GM12874 (cell line): ENCODE measurements at regions not wholly inside any gene's neighbourhood (a gene's known extent, or its start where the extent isn't known, plus 50 kb on each side); places are given as distances from the start of the nearest gene placed in this dataset.

Experiments
- CTCF ChIP-seq: IDR thresholded peaks from 2 replicates; pipeline ENCODE4 v1.5.1; 2011; ENCODE audit warnings: low read depth, mild to moderate bottlenecking, control low read depth, low read length, moderate library complexity; ENCODE audit not compliant: insufficient read depth

DNA sequence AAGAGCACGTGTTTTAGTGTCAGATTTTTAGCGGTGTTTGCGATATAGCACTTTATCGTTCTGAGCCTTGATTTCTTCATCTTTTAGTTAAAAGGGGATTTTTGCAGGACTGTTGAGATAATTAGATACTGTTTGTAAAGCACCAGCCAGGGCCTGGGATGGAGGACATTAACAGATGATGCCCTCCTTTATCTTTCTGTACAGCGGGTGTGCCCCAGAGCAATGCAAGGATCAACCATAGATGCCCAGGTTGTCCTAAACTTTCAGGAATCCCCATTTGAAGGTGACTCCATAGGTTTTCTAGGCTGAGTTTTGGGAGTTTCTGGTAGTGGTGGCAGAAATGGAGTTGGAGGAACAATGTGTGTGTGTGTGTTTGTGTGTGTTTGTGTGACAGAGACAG, 97.0 kb upstream of the SPRED2 start:
- TF ChIP-seq CTCF, result no peak

DNA sequence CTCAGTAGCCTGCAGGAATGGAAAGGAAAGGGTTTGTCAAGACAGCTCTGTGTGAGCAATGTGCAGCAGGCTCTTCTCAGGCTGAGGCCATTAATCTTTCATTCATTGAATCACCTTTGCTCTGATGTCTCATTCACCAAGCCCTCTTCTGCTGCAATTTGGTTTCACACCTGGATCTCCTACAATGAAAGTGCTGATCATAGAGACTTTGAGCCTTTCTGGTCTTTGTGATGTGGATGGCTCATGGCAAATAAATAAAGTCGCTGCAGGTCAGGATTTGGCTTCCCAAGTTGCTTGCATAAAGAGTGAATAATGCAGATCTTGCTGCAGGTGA, 95.8 kb upstream of the SPRED2 start:
- no peak for TF ChIP-seq CTCF

GRCh38 chr2:65527451-65528240, 95.2 kb upstream of the SPRED2 start:
- TF ChIP-seq CTCF, result no peak

DNA sequence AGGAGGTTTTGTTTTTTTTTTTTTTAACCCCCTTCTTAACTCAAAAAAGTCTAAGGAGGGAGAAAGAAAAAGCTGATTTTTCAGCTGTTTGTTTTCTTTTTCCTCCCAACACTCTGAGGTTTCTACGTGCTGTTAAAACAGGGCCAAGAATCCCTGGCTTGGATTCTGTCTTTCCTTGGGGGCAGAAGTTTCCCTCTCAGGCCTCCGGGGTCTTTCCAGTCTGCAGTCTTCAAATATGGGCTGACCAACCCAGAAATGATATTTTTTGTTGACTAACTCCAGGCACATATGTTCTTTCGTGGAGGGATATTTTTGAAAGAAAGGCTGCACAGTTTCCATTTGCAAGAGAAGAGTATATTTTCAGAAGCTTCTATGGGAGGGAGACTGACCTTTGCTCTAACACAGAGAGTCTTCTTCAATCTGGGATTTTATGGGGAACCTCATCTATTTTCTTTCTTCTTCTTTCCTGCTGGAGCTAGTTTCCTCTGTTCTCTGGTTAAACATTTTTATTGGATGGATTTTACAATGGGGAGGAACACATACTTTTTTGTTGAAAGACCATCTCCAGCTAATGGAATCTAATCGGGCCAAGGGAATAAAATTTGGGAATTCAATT, 93.3 kb upstream of the SPRED2 start:
- TF ChIP-seq CTCF, result no peak

DNA sequence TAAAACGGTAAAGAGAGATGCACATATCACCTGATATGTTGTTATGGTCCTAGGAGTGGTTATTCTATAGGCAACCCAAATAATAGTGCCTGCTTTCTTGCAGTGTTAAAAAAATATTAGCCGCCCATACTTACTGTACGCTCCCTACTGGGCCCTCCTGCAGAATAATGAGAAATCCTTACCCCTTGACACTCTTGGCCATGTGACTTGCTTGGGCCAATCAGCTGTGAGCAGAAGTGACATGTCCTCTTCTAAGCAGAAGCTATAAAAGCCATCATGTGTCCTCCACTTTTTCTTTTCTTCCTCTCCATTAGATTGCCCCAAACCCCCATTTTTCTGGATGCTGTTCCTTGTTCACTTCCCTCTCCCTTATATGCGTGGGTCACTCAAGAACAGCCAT, 90.5 kb upstream of the SPRED2 start:
- TF ChIP-seq CTCF, result no peak

DNA sequence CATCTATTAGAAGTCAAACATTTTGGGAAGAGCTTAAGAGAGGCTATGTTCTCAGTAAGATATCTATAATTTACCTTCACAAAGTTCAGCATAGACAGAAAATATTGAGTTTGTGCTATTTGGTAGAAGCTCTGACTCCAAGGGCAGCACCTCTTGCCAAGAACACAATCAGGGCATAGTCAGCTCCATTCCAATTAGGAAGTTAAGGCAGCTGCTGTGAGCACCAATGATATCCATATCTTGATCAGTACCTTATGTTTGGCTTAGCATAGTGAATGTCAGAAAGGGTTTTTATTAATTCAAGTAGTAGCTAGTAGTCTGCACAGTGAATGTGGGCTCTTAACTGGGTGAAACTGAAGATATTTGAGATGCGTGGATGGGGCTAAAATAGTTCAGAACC, 86.4 kb upstream of the SPRED2 start:
- no peak for TF ChIP-seq CTCF

DNA sequence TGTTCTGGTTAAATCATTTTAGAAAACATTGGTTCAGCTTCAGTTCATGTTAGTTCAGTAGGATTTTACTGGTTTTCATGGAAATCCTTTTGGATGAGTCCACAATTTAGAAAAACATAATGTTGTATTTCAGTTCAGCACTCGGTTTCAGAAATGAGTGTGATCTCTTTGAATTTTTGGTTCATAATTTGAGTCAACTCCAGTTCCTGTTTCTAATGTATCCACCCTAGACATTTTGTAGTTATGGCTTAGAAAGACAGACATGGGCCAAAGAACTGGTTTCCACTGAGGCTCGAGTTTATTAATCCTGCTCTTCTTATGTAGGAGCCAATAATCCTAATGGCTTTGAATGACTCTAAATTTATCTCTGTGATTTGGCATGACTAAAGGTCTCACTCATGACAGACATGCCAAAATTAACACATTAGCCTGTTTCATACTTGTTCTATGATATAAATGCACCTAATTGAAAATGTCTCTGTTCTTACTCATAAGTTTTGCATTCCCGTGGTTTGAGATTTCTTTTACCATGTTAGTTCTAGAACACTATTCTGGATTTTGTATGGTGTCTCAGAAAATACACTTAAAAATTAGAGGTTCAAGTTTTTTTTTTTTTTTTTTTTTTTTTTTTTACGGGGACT, 82.3 kb upstream of the SPRED2 start:
- no peak for TF ChIP-seq CTCF
